ENCODE measurements at regions not wholly inside any gene's neighbourhood (a gene's known extent, or its start where the extent isn't known, plus 50 kb on each side); places are given as distances from the start of the nearest gene placed in this dataset.
"Not testable (repeated sequence)": the region's sequence is repeated elsewhere in the genome, so short reads cannot be mapped to it uniquely, and the experiment has no call there.

DNA sequence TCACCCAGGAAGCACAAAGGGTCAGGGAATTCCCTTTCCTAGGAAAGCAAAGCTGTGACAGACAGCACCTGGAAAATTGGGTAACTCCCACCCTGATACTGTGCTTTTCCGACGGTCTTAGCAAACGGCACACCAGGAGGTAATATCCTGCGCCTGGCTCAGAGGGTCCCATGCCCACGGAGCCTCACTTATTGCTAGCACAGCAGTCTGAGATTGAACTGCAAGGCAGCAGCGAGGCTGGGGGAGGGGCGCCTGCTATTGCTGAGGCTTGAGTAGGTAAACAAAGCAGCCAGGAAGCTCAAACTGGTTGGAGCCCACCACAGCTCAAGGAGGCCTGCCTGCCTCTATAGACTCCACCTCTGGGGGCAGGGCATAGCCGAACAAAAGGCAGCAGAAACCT is 1697.1 kb upstream of the C9orf72 start:
- not testable (repeated sequence) for TF ChIP-seq EZH2phosphoT487 (IDR thresholded peaks at IDR 0.05; ENCODE audit: borderline replicate concordance, low read length)
- TF ChIP-seq, protein P1, sequence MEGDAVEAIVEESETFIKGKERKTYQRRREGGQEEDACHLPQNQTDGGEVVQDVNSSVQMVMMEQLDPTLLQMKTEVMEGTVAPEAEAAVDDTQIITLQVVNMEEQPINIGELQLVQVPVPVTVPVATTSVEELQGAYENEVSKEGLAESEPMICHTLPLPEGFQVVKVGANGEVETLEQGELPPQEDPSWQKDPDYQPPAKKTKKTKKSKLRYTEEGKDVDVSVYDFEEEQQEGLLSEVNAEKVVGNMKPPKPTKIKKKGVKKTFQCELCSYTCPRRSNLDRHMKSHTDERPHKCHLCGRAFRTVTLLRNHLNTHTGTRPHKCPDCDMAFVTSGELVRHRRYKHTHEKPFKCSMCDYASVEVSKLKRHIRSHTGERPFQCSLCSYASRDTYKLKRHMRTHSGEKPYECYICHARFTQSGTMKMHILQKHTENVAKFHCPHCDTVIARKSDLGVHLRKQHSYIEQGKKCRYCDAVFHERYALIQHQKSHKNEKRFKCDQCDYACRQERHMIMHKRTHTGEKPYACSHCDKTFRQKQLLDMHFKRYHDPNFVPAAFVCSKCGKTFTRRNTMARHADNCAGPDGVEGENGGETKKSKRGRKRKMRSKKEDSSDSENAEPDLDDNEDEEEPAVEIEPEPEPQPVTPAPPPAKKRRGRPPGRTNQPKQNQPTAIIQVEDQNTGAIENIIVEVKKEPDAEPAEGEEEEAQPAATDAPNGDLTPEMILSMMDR (IDR thresholded peaks at IDR 0.05; ENCODE audit: low read depth, low read length, poor library complexity, severe bottlenecking): not testable (repeated sequence)

All from DOHH2 (cell line).